GM19455 (cell line): ENCODE measurements at regions not wholly inside any gene's neighbourhood (a gene's known extent, or its start where the extent isn't known, plus 50 kb on each side); places are given as distances from the start of the nearest gene placed in this dataset.

Source experiments
- ATAC-seq: cut with Tn5 transposase; IDR thresholded peaks from one replicate; pipeline ENCODE4 v1.9.1; 2021; ENCODE audit not compliant: unreplicated experiment

- ATAC-seq = no peak
Observed at GRCh38 chr1:172753964-172754363, 95.1 kb downstream of the FASLG start.

GRCh38 chr1:172754609-172755008 is 95.7 kb downstream of the FASLG start:
- no peak for ATAC-seq

GRCh38 chr1:172755099-172755498 is 96.2 kb downstream of the FASLG start:
- ATAC-seq = no peak

GRCh38 chr1:172756024-172756423 is 97.1 kb downstream of the FASLG start:
- ATAC-seq = no peak

- no peak for ATAC-seq
Observed at GRCh38 chr1:172758259-172758658, 99.4 kb downstream of the FASLG start.

- no peak for ATAC-seq
Observed at GRCh38 chr1:172760121-172760520, 101.2 kb downstream of the FASLG start.

- no peak for ATAC-seq
Observed at GRCh38 chr1:172761581-172762486, 102.9 kb downstream of the FASLG start.

GRCh38 chr1:172763057-172763456 is 104.2 kb downstream of the FASLG start:
- ATAC-seq = no peak

GRCh38 chr1:172764378-172764777 is 105.5 kb downstream of the FASLG start:
- no peak for ATAC-seq

GRCh38 chr1:172766462-172766861 is 107.6 kb downstream of the FASLG start:
- no peak for ATAC-seq

- ATAC-seq = no peak
Observed at GRCh38 chr1:172770071-172770470, 111.2 kb downstream of the FASLG start.

GRCh38 chr1:172774561-172774960 is 115.7 kb downstream of the FASLG start:
- no peak for ATAC-seq

- no peak for ATAC-seq
Observed at GRCh38 chr1:172775606-172776005, 116.7 kb downstream of the FASLG start.

- no peak for ATAC-seq
Observed at GRCh38 chr1:172776071-172776470, 117.2 kb downstream of the FASLG start.

GRCh38 chr1:172777767-172778166 is 118.9 kb downstream of the FASLG start:
- ATAC-seq = no peak

- ATAC-seq = peak; percentile 69
Observed at GRCh38 chr1:172778456-172779455, 119.9 kb downstream of the FASLG start.

GRCh38 chr1:172779491-172779890 is 120.6 kb downstream of the FASLG start:
- ATAC-seq = no peak

- peak; percentile 78 for ATAC-seq
Observed at GRCh38 chr1:172781513-172782140, 122.7 kb downstream of the FASLG start.

GRCh38 chr1:172789840-172790239 is 130.9 kb downstream of the FASLG start:
- no peak for ATAC-seq

GRCh38 chr1:172790245-172790644 is 131.3 kb downstream of the FASLG start:
- ATAC-seq = no peak

- no peak for ATAC-seq
Observed at GRCh38 chr1:172793823-172794222, 134.9 kb downstream of the FASLG start.
